ENCODE measurements at regions not wholly inside any gene's neighbourhood (a gene's known extent, or its start where the extent isn't known, plus 50 kb on each side); places are given as distances from the start of the nearest gene placed in this dataset.
"Not testable (repeated sequence)": the region's sequence is repeated elsewhere in the genome, so short reads cannot be mapped to it uniquely, and the experiment has no call there.

GRCh38 chr20:53863535-53863922 lies 206.9 kb downstream of the BCAS1 start:
- not testable (repeated sequence) for H3K4me3 ChIP-seq (ENCODE audit: low read depth, low read length); H3K27ac ChIP-seq (ENCODE audit: low read depth, low read length); H3K9me3 ChIP-seq (ENCODE audit: control insufficient read depth, insufficient read depth, low read length)

GRCh38 chr20:53863039-53863438 lies 207.4 kb downstream of the BCAS1 start:
- H3K36me3 ChIP-seq (ENCODE audit: control insufficient read depth, insufficient read depth, low read length); H3K9ac ChIP-seq (ENCODE audit: low read depth, low read length); H3K9me3 ChIP-seq (ENCODE audit: control insufficient read depth, insufficient read depth, low read length); H3K4me3 ChIP-seq (ENCODE audit: low read depth, low read length); H3K27me3 ChIP-seq (ENCODE audit: control insufficient read depth, insufficient read depth, low read length); H3K27ac ChIP-seq (ENCODE audit: low read depth, low read length): not testable (repeated sequence)
- H3K4me1 ChIP-seq (ENCODE audit: control insufficient read depth, insufficient read depth, low read length) = peaks cover 53% of the 10 kb centered on the region

More at GRCh38 chr20:53863535-53863922, 206.9 kb downstream of the BCAS1 start:
- H3K4me1 ChIP-seq (ENCODE audit: control insufficient read depth, insufficient read depth, low read length) = peaks cover 52% of the 10 kb centered on the region
- H3K9ac ChIP-seq (ENCODE audit: low read depth, low read length); H3K27me3 ChIP-seq (ENCODE audit: control insufficient read depth, insufficient read depth, low read length); H3K36me3 ChIP-seq (ENCODE audit: control insufficient read depth, insufficient read depth, low read length): not testable (repeated sequence)

- not testable (repeated sequence) for H3K27ac ChIP-seq (ENCODE audit: low read depth, low read length); H3K4me3 ChIP-seq (ENCODE audit: low read depth, low read length)
- H3K4me1 ChIP-seq (ENCODE audit: control insufficient read depth, insufficient read depth, low read length) = peaks cover 53% of the 10 kb centered on the region
Measured at GRCh38 chr20:53862490-53862889, 207.9 kb downstream of the BCAS1 start.

GRCh38 chr20:53862136-53862397 lies 208.3 kb downstream of the BCAS1 start:
- peaks cover 51% of the 10 kb centered on the region for H3K4me1 ChIP-seq (ENCODE audit: control insufficient read depth, insufficient read depth, low read length)
- H3K27me3 ChIP-seq (ENCODE audit: control insufficient read depth, insufficient read depth, low read length); H3K9ac ChIP-seq (ENCODE audit: low read depth, low read length); H3K36me3 ChIP-seq (ENCODE audit: control insufficient read depth, insufficient read depth, low read length); H3K9me3 ChIP-seq (ENCODE audit: control insufficient read depth, insufficient read depth, low read length); H3K27ac ChIP-seq (ENCODE audit: low read depth, low read length); H3K4me3 ChIP-seq (ENCODE audit: low read depth, low read length): not testable (repeated sequence)

More at GRCh38 chr20:53862490-53862889, 207.9 kb downstream of the BCAS1 start:
- not testable (repeated sequence) for H3K9ac ChIP-seq (ENCODE audit: low read depth, low read length); H3K27me3 ChIP-seq (ENCODE audit: control insufficient read depth, insufficient read depth, low read length); H3K36me3 ChIP-seq (ENCODE audit: control insufficient read depth, insufficient read depth, low read length); H3K9me3 ChIP-seq (ENCODE audit: control insufficient read depth, insufficient read depth, low read length)

GRCh38 chr20:53859684-53860083 lies 210.7 kb downstream of the BCAS1 start:
- no peak overlapping the region for H3K27ac ChIP-seq (ENCODE audit: low read depth, low read length)
- H3K27me3 ChIP-seq (ENCODE audit: control insufficient read depth, insufficient read depth, low read length) = no peaks in the 10 kb centered on the region
- no peak overlapping the region for H3K4me3 ChIP-seq (ENCODE audit: low read depth, low read length)
- no peaks in the 10 kb centered on the region for H3K9me3 ChIP-seq (ENCODE audit: control insufficient read depth, insufficient read depth, low read length)
- H3K36me3 ChIP-seq (ENCODE audit: control insufficient read depth, insufficient read depth, low read length) = no peaks in the 10 kb centered on the region
- no peak overlapping the region for H3K9ac ChIP-seq (ENCODE audit: low read depth, low read length)
- peaks cover 27% of the 10 kb centered on the region for H3K4me1 ChIP-seq (ENCODE audit: control insufficient read depth, insufficient read depth, low read length)

- not testable (repeated sequence) for H3K27ac ChIP-seq (ENCODE audit: low read depth, low read length); H3K36me3 ChIP-seq (ENCODE audit: control insufficient read depth, insufficient read depth, low read length); H3K9me3 ChIP-seq (ENCODE audit: control insufficient read depth, insufficient read depth, low read length); H3K9ac ChIP-seq (ENCODE audit: low read depth, low read length); H3K4me3 ChIP-seq (ENCODE audit: low read depth, low read length); H3K27me3 ChIP-seq (ENCODE audit: control insufficient read depth, insufficient read depth, low read length)
- H3K4me1 ChIP-seq (ENCODE audit: control insufficient read depth, insufficient read depth, low read length) = peaks cover 20% of the 10 kb centered on the region
Measured at GRCh38 chr20:53859009-53859408, 211.4 kb downstream of the BCAS1 start.

GRCh38 chr20:53858516-53858915 lies 211.9 kb downstream of the BCAS1 start:
- H3K36me3 ChIP-seq (ENCODE audit: control insufficient read depth, insufficient read depth, low read length); H3K27ac ChIP-seq (ENCODE audit: low read depth, low read length); H3K27me3 ChIP-seq (ENCODE audit: control insufficient read depth, insufficient read depth, low read length); H3K4me3 ChIP-seq (ENCODE audit: low read depth, low read length); H3K9ac ChIP-seq (ENCODE audit: low read depth, low read length); H3K9me3 ChIP-seq (ENCODE audit: control insufficient read depth, insufficient read depth, low read length): not testable (repeated sequence)
- H3K4me1 ChIP-seq (ENCODE audit: control insufficient read depth, insufficient read depth, low read length) = peaks cover 15% of the 10 kb centered on the region

- H3K4me3 ChIP-seq (ENCODE audit: low read depth, low read length) = no peak overlapping the region
- H3K27me3 ChIP-seq (ENCODE audit: control insufficient read depth, insufficient read depth, low read length) = no peaks in the 10 kb centered on the region
- H3K4me1 ChIP-seq (ENCODE audit: control insufficient read depth, insufficient read depth, low read length) = peaks cover 13% of the 10 kb centered on the region
- peak overlapping the region; percentile 32 for H3K27ac ChIP-seq (ENCODE audit: low read depth, low read length)
- no peak overlapping the region for H3K9ac ChIP-seq (ENCODE audit: low read depth, low read length)
- no peaks in the 10 kb centered on the region for H3K36me3 ChIP-seq (ENCODE audit: control insufficient read depth, insufficient read depth, low read length)
- no peaks in the 10 kb centered on the region for H3K9me3 ChIP-seq (ENCODE audit: control insufficient read depth, insufficient read depth, low read length)
Measured at GRCh38 chr20:53857723-53858236, 212.6 kb downstream of the BCAS1 start.

- Histone ChIP-seq H3K4me1 (ENCODE audit: control insufficient read depth, insufficient read depth, low read length) (peaks cover 13% of the 10 kb centered on the region), H3K4me3 (ENCODE audit: low read depth, low read length) (no peak overlapping the region), H3K27me3 (ENCODE audit: control insufficient read depth, insufficient read depth, low read length) (no peaks in the 10 kb centered on the region), H3K9me3 (ENCODE audit: control insufficient read depth, insufficient read depth, low read length) (no peaks in the 10 kb centered on the region), H3K36me3 (ENCODE audit: control insufficient read depth, insufficient read depth, low read length) (no peaks in the 10 kb centered on the region), H3K27ac (ENCODE audit: low read depth, low read length) (no peak overlapping the region), H3K9ac (ENCODE audit: low read depth, low read length) (no peak overlapping the region)
Measured at GRCh38 chr20:53856300-53857295, 213.8 kb downstream of the BCAS1 start.

GRCh38 chr20:53855733-53856132 lies 214.7 kb downstream of the BCAS1 start:
- no peaks in the 10 kb centered on the region for H3K27me3 ChIP-seq (ENCODE audit: control insufficient read depth, insufficient read depth, low read length)
- no peaks in the 10 kb centered on the region for H3K36me3 ChIP-seq (ENCODE audit: control insufficient read depth, insufficient read depth, low read length)
- no peaks in the 10 kb centered on the region for H3K9me3 ChIP-seq (ENCODE audit: control insufficient read depth, insufficient read depth, low read length)
- H3K4me1 ChIP-seq (ENCODE audit: control insufficient read depth, insufficient read depth, low read length) = peaks cover 13% of the 10 kb centered on the region
- no peak overlapping the region for H3K9ac ChIP-seq (ENCODE audit: low read depth, low read length)
- H3K4me3 ChIP-seq (ENCODE audit: low read depth, low read length) = no peak overlapping the region
- H3K27ac ChIP-seq (ENCODE audit: low read depth, low read length) = no peak overlapping the region

- not testable (repeated sequence) for H3K36me3 ChIP-seq (ENCODE audit: control insufficient read depth, insufficient read depth, low read length); H3K27ac ChIP-seq (ENCODE audit: low read depth, low read length); H3K9me3 ChIP-seq (ENCODE audit: control insufficient read depth, insufficient read depth, low read length); H3K9ac ChIP-seq (ENCODE audit: low read depth, low read length); H3K4me3 ChIP-seq (ENCODE audit: low read depth, low read length); H3K27me3 ChIP-seq (ENCODE audit: control insufficient read depth, insufficient read depth, low read length)
- H3K4me1 ChIP-seq (ENCODE audit: control insufficient read depth, insufficient read depth, low read length) = peaks cover 12% of the 10 kb centered on the region
Measured at GRCh38 chr20:53854609-53854926, 215.8 kb downstream of the BCAS1 start.
